Fibroblast of the conjunctiva (primary cell): ENCODE measurements at regions not wholly inside any gene's neighbourhood (a gene's known extent, or its start where the extent isn't known, plus 50 kb on each side); places are given as distances from the start of the nearest gene placed in this dataset.
A peak's percentile ranks its signal among the peaks of the same experiment; 100 is the strongest.

ENCODE experiments used
- DNase-seq: peaks from one replicate; pipeline ENCODE4 v3.0.0-alpha.2; 2010; ENCODE audit warnings: low read depth

GRCh38 chr10:111831058-111831457 is 352.5 kb downstream of the GPAM start:
- DNase-seq, result no peak

DNA sequence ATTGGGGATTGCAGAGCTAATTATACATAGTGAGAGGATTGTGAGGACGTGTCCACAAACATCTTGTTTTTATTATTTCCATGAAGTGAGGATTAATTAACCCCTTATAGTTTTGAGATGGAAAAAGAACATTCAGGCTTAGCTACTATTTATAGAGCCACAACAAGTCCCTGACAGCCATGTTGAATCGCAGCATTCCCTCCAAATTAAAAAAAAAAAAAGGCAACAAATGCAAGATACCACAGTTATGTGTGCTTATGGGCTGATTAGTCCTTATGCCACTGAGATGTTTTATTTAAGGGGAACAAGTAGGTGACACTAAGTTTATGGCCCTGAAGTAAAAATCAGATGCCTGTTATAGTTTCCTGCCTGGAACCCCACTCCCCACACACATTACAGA is 350.3 kb downstream of the GPAM start:
- DNase-seq, result no peak

- peak; percentile 35 for DNase-seq
Observed at GRCh38 chr10:111835574-111835973, 348.0 kb downstream of the GPAM start.

DNA sequence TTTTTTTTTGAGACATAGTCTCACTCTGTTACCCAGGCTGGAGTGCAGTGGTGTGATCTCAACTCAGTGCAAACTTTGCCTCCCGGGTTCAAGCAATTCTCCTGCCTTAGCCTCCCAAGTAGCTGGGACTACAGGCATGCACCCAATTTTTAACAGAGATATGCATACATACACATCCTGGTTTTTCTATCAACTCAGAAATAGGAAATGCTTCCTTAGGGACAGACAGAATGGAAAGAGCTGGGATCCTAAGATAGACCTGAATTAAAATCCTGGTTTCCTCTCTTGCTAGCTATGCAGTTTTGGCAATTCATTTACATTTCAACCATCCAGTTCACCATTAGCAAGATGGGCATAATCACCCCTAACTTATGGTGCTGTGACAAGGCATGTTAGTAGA is 347.5 kb downstream of the GPAM start:
- no peak for DNase-seq

DNA sequence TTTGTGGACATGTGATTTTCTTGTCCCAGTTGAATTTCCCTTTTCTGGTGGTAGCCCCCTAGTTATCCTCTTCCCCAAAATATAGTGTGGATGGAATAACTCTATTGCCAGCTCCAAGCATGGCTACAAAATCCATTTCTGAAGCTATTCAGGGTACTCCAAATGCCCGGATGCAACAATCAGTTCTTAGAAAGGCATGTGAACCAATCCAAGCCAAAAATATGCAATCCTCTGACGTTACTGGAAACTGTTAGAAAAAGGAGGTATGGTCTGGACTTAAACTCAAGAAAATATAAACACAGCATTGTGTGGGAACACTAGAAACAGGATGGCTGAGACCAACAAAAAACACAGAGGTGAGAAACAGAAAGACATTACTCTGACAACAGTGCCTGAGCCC is 347.0 kb downstream of the GPAM start:
- peak; percentile 14 for DNase-seq

GRCh38 chr10:111837086-111837485 is 346.5 kb downstream of the GPAM start:
- DNase-seq, result no peak

DNA sequence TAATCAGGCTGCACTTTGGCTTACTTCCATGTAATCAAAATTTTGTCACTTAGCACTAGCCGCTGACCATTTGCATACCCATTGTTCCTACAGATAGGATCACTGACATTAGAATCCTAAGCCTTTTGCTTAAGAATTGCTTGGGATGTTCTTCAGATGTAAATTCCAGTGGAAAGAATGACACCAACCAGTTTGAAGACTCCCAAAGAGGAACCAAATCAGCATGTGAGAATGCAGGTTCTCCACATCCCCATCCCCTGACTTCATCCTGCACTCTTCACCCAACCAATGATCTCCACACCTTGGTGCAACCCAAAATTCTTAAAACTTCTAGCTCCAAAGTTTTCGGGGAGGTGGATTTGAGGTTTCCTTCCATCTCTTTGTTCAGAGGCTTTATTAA is 345.6 kb downstream of the GPAM start:
- DNase-seq, result no peak

- DNase-seq, result no peak
Observed at GRCh38 chr10:111840546-111840945, 343.0 kb downstream of the GPAM start.

DNA sequence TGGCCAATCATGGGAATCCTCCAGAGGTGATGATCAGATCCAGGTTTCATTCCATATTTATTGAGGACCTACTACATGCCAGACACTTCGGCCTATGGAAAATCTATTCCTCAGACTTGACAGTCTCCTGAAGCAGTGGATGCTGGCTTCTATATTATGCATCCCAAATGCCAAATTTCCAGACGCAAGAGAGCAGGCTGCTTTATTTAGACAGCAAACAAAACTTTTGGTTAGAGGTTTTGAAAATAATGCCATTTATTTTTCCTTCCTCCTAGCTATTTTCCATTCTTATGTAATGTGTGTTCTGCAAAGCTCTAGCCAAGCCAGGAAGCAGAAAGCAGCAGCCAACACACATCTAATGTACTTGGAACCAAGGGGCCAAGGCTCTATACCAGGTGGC is 330.8 kb downstream of the GPAM start:
- DNase-seq, result no peak

- no peak for DNase-seq
Observed at GRCh38 chr10:111856631-111857030, 326.9 kb downstream of the GPAM start.

GRCh38 chr10:111865550-111865949 is 318.0 kb downstream of the GPAM start:
- no peak for DNase-seq

DNA sequence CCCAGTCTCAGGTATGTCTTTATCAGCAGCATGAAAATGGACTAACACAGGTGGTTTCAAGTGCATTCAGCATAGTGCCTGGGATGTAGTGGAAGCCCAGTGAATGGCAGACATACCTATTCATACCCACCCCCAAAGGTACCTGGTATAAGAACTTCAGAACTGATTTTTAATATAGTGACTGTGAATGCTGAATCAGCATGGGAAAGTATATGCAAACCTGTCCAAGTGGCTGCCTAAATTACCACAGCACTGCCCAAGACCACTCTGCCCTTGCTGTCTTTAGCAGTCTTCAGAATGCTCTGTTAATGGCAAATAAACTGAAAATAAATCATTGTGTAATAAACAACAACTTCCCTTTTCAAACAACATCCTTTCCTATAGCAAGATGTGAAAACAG is 312.1 kb downstream of the GPAM start:
- no peak for DNase-seq

DNA sequence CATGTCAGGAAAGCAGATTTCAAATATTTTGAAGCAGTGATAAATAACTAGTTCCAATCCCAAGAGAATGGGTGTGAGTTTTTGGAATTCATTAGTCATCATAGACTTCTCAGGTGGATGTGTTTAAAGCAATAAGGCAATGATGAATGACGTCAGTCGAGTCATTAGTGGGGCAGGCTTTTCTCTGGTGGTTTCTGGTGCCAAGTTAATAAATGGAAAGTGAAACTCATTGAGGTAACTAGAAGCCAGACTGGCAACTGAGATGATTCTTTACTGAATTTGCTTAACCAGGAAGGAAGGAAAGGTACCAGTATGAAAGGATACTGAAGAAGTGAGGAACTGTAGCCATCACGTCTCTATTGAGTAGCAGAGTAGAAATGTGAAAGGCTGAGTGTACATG is 311.0 kb downstream of the GPAM start:
- no peak for DNase-seq

GRCh38 chr10:111873041-111873440 is 310.5 kb downstream of the GPAM start:
- no peak for DNase-seq

- DNase-seq, result no peak
Observed at GRCh38 chr10:111873621-111874135, 309.9 kb downstream of the GPAM start.

GRCh38 chr10:111874576-111874975 is 309.0 kb downstream of the GPAM start:
- DNase-seq, result no peak

DNA sequence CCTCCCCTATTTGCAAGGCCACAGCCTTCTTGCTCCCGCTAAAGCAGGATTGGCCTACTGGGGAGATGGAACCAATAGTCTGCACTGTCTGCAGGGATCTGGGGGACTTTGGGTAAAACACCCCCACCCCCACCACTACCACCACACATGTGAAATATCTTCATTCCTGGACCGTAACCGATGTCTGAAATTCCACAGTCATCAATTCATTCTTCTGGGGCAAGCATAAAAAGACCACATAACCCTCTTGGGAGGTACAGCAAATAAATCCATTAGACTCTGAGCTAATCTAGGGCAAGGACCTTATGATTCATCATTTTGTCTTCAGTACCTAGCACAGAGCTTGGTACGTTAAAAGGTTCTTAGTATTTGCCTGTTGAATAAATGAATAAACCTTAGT is 307.8 kb downstream of the GPAM start:
- DNase-seq, result no peak

- no peak for DNase-seq
Observed at GRCh38 chr10:111877258-111877657, 306.3 kb downstream of the GPAM start.

DNA sequence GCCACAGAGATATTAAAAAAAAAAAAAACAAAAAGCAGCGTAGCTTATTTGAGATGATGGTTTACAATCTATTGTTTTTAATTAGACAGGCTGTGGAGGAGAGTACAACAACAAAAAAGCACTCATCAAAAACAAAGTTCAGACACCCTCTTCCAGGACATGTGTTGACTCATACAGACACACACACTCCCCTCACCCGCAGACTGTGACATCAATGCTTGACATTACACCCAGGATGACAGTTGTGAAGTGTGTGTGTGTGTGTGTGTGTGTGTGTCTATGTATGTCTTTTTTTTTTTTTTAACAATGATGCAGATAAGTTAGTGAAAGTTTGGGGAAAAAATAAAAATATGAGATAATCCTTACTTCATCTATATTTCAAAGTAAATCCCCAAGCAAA is 303.6 kb downstream of the GPAM start:
- no peak for DNase-seq

GRCh38 chr10:111885046-111885445 is 298.5 kb downstream of the GPAM start:
- no peak for DNase-seq

GRCh38 chr10:111885919-111886318 is 297.6 kb downstream of the GPAM start:
- DNase-seq, result no peak

- no peak for DNase-seq
Observed at GRCh38 chr10:111887266-111887665, 296.3 kb downstream of the GPAM start.

DNA sequence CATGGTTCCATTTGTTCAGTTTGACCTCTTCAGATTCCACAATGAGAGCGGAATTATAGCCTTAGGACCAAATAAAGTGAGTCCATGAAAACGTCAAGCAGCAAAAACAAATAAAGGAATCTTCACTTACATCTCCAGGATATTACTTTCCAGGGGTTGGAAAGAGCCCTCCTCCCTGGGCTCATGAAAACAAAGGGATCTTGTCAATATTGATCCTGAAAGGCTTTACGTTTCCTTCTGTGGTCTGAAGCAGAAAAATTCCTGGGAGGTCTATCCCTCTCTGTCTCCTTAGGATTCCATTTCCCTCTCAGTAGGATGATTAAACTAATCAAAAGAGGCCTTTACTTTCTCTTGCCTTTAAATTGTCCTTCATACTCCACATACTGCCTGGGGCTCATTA is 293.5 kb downstream of the GPAM start:
- no peak for DNase-seq

- DNase-seq, result no peak
Observed at GRCh38 chr10:111916011-111916410, 267.6 kb downstream of the GPAM start.

GRCh38 chr10:111921821-111922220 is 261.7 kb downstream of the GPAM start:
- DNase-seq, result no peak
